LoVo (cell line): ENCODE measurements at regions not wholly inside any gene's neighbourhood (a gene's known extent, or its start where the extent isn't known, plus 50 kb on each side); places are given as distances from the start of the nearest gene placed in this dataset.
"Not testable (repeated sequence)": the region's sequence is repeated elsewhere in the genome, so short reads cannot be mapped to it uniquely, and the experiment has no call there.

Experiments used
- DNase-seq: peaks from one replicate; pipeline ENCODE4 v3.0.0-alpha.2; 2016; ENCODE audit warnings: low spot score

- DNase-seq: no peak
Observed at GRCh38 chr5:89080467-89081116, 197.6 kb upstream of the MEF2C start.

- DNase-seq: no peak
Observed at GRCh38 chr5:89072842-89073672, 190.1 kb upstream of the MEF2C start.

- DNase-seq: no peak
Observed at GRCh38 chr5:89071941-89072331, 189.0 kb upstream of the MEF2C start.

- DNase-seq: peak; percentile 15
Observed at GRCh38 chr5:89071101-89071940, 188.3 kb upstream of the MEF2C start.

GRCh38 chr5:89069591-89069990 is 186.6 kb upstream of the MEF2C start:
- DNase-seq: no peak

GRCh38 chr5:89067362-89067761 is 184.4 kb upstream of the MEF2C start:
- no peak for DNase-seq

- DNase-seq: no peak
Observed at GRCh38 chr5:89065919-89066318, 182.9 kb upstream of the MEF2C start.

- no peak for DNase-seq
Observed at GRCh38 chr5:89064736-89065135, 181.8 kb upstream of the MEF2C start.

- DNase-seq: no peak
Observed at GRCh38 chr5:89064054-89064453, 181.1 kb upstream of the MEF2C start.

- DNase-seq: no peak
Observed at GRCh38 chr5:89060768-89061167, 177.8 kb upstream of the MEF2C start.

- no peak for DNase-seq
Observed at GRCh38 chr5:89059274-89059673, 176.3 kb upstream of the MEF2C start.

GRCh38 chr5:89055695-89056085 is 172.7 kb upstream of the MEF2C start:
- DNase-seq: no peak

GRCh38 chr5:89055015-89055694 is 172.2 kb upstream of the MEF2C start:
- no peak for DNase-seq

- DNase-seq: peak; percentile 11
Observed at GRCh38 chr5:89053547-89053946, 170.6 kb upstream of the MEF2C start.

GRCh38 chr5:89050062-89050461 is 167.1 kb upstream of the MEF2C start:
- DNase-seq: not testable (repeated sequence)

- no peak for DNase-seq
Observed at GRCh38 chr5:89047571-89047970, 164.6 kb upstream of the MEF2C start.

GRCh38 chr5:89045216-89045615 is 162.2 kb upstream of the MEF2C start:
- no peak for DNase-seq

- DNase-seq: no peak
Observed at GRCh38 chr5:89044674-89045200, 161.8 kb upstream of the MEF2C start.

- DNase-seq: no peak
Observed at GRCh38 chr5:89043676-89044075, 160.7 kb upstream of the MEF2C start.

GRCh38 chr5:89042746-89043145 is 159.8 kb upstream of the MEF2C start:
- no peak for DNase-seq

GRCh38 chr5:89041976-89042375 is 159.0 kb upstream of the MEF2C start:
- DNase-seq: no peak

GRCh38 chr5:89041249-89041779 is 158.3 kb upstream of the MEF2C start:
- DNase-seq: no peak
